Suprapubic skin (tissue), 4 donors: ENCODE measurements at regions not wholly inside any gene's neighbourhood (a gene's known extent, or its start where the extent isn't known, plus 50 kb on each side); places are given as distances from the start of the nearest gene placed in this dataset.

Source experiments
- DNase-seq, 2 donors: peaks; one replicate each; pipeline ENCODE4 v3.0.0-alpha.2; 2019; ENCODE audit warnings: low spot score in 2 of 2
- H3K27ac ChIP-seq: fragments of 200-600 bp; sonication (generic); one replicate; pipeline ENCODE4 v1.5.1; 2019
- H3K27me3 ChIP-seq: fragments of 200-600 bp; sonication (generic); one replicate; pipeline ENCODE4 v1.5.1; 2019
- H3K36me3 ChIP-seq: fragments of 200-600 bp; sonication (generic); one replicate; pipeline ENCODE4 v1.5.1; 2019
- H3K4me1 ChIP-seq: fragments of 200-600 bp; sonication (generic); one replicate; pipeline ENCODE4 v1.5.1; 2019
- H3K4me3 ChIP-seq: fragments of 200-600 bp; sonication (generic); one replicate; pipeline ENCODE4 v1.5.1; 2019; ENCODE audit warnings: mild to moderate bottlenecking
- H3K9me3 ChIP-seq: fragments of 200-600 bp; sonication (generic); one replicate; pipeline ENCODE4 v1.5.1; 2019
- EP300 ChIP-seq: sonication (generic); formaldehyde crosslinking; IDR thresholded peaks from one replicate; pipeline ENCODE4 v1.6.1; 2017; ENCODE audit warnings: antibody characterized with exemption
- POLR2A ChIP-seq, 2 donors: fragments of 450-650 bp; IDR thresholded peaks; one replicate each; pipeline ENCODE4 v1.6.1; 2017; ENCODE audit warnings: antibody characterized with exemption in 2 of 2, mild to moderate bottlenecking in 2 of 2, moderate library complexity in 2 of 2
- POLR2AphosphoS5 ChIP-seq, 3 donors: sonication (generic); formaldehyde crosslinking; IDR thresholded peaks; one replicate each; pipeline ENCODE4 v1.6.1; 2017; ENCODE audit warnings: antibody characterized with exemption in 3 of 3
- WGBS: methylation state at CpG from one replicate; pipeline ENCODE4 v1.1.5; 2018; 5-methylcytosine and 5-hydroxymethylcytosine counted together
- TF ChIP-seq, protein P1 (sequence below), 2 donors: fragments of 200-600 bp in 1 of 2; fragments of 450-650 bp in 1 of 2; sonication (generic) in 1 of 2; IDR thresholded peaks; one replicate each; pipeline ENCODE4 v1.5.1; 2016 to 2019; ENCODE audit warnings: antibody characterized with exemption in 2 of 2, mild to moderate bottlenecking in 1 of 2, moderate library complexity in 1 of 2

- H3K9me3 ChIP-seq, result no peaks in the 10 kb centered on the region
- no peak for DNase-seq
- H3K4me1 ChIP-seq, result no peaks in the 10 kb centered on the region
- no peak overlapping the region for H3K27ac ChIP-seq
- H3K36me3 ChIP-seq, result no peaks in the 10 kb centered on the region
- WGBS, result 82% methylated on average over 4 of the region's 4 CpGs
- TF ChIP-seq, protein P1, sequence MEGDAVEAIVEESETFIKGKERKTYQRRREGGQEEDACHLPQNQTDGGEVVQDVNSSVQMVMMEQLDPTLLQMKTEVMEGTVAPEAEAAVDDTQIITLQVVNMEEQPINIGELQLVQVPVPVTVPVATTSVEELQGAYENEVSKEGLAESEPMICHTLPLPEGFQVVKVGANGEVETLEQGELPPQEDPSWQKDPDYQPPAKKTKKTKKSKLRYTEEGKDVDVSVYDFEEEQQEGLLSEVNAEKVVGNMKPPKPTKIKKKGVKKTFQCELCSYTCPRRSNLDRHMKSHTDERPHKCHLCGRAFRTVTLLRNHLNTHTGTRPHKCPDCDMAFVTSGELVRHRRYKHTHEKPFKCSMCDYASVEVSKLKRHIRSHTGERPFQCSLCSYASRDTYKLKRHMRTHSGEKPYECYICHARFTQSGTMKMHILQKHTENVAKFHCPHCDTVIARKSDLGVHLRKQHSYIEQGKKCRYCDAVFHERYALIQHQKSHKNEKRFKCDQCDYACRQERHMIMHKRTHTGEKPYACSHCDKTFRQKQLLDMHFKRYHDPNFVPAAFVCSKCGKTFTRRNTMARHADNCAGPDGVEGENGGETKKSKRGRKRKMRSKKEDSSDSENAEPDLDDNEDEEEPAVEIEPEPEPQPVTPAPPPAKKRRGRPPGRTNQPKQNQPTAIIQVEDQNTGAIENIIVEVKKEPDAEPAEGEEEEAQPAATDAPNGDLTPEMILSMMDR (IDR thresholded peaks at IDR 0.05), result no peak
- TF ChIP-seq POLR2A (IDR thresholded peaks at IDR 0.05), result no peak
- TF ChIP-seq POLR2AphosphoS5 (IDR thresholded peaks at IDR 0.05), result no peak
- no peak for TF ChIP-seq EP300
- H3K27me3 ChIP-seq, result peaks cover 4% of the 10 kb centered on the region
- no peak overlapping the region for H3K4me3 ChIP-seq
These were observed 56.6 kb upstream of the ABCC4 start for GRCh38 chr13:95357875-95358274.

- Histone ChIP-seq H3K4me1 (no peaks in the 10 kb centered on the region), H3K4me3 (no peak overlapping the region), H3K36me3 (no peaks in the 10 kb centered on the region), H3K9me3 (no peaks in the 10 kb centered on the region), H3K27me3 (peaks cover 4% of the 10 kb centered on the region), H3K27ac (no peak overlapping the region)
- no peak for DNase-seq
- TF ChIP-seq EP300, result no peak
- TF ChIP-seq, protein P1 (IDR thresholded peaks at IDR 0.05), result no peak
- TF ChIP-seq POLR2A (IDR thresholded peaks at IDR 0.05), result no peak
- no peak for TF ChIP-seq POLR2AphosphoS5 (IDR thresholded peaks at IDR 0.05)
- 82% methylated on average over 3 of the region's 3 CpGs for WGBS
These were observed 58.8 kb upstream of the ABCC4 start for GRCh38 chr13:95360052-95360451.

- no peak for DNase-seq
- Histone ChIP-seq H3K27ac (no peak overlapping the region), H3K4me3 (no peak overlapping the region), H3K36me3 (no peaks in the 10 kb centered on the region), H3K4me1 (no peaks in the 10 kb centered on the region), H3K27me3 (peaks cover 4% of the 10 kb centered on the region), H3K9me3 (no peaks in the 10 kb centered on the region)
- WGBS, result 65% methylated on average over 9 of the region's 9 CpGs
- TF ChIP-seq POLR2A (IDR thresholded peaks at IDR 0.05) (no peak), EP300 (no peak), POLR2AphosphoS5 (IDR thresholded peaks at IDR 0.05) (no peak)
- TF ChIP-seq, protein P1 (IDR thresholded peaks at IDR 0.05), result no peak
These were observed 59.3 kb upstream of the ABCC4 start for GRCh38 chr13:95360464-95361097.

- DNase-seq, result no peak
- Histone ChIP-seq H3K27ac (no peak overlapping the region), H3K9me3 (no peaks in the 10 kb centered on the region), H3K4me3 (no peak overlapping the region), H3K36me3 (no peaks in the 10 kb centered on the region), H3K4me1 (no peaks in the 10 kb centered on the region), H3K27me3 (peaks cover 4% of the 10 kb centered on the region)
- TF ChIP-seq POLR2AphosphoS5 (IDR thresholded peaks at IDR 0.05), result no peak
- no peak for TF ChIP-seq POLR2A (IDR thresholded peaks at IDR 0.05)
- WGBS, result 64% methylated on average over 3 of the region's 3 CpGs
These were observed 60.4 kb upstream of the ABCC4 start for GRCh38 chr13:95361686-95362085.

GRCh38 chr13:95362666-95363065 lies 61.4 kb upstream of the ABCC4 start:
- peaks cover 4% of the 10 kb centered on the region for H3K27me3 ChIP-seq

More at GRCh38 chr13:95362666-95363065, 61.4 kb upstream of the ABCC4 start:
- Histone ChIP-seq H3K36me3 (no peaks in the 10 kb centered on the region), H3K4me1 (no peaks in the 10 kb centered on the region), H3K27ac (no peak overlapping the region), H3K4me3 (no peak overlapping the region), H3K9me3 (no peaks in the 10 kb centered on the region)
- no peak for TF ChIP-seq POLR2AphosphoS5 (IDR thresholded peaks at IDR 0.05)
- no peak for TF ChIP-seq POLR2A (IDR thresholded peaks at IDR 0.05)
- TF ChIP-seq EP300, result no peak
- TF ChIP-seq, protein P1 (IDR thresholded peaks at IDR 0.05), result no peak
- DNase-seq, result no peak
- 61% methylated on average over 5 of the region's 5 CpGs for WGBS
